ENCODE measurements at regions not wholly inside any gene's neighbourhood (a gene's known extent, or its start where the extent isn't known, plus 50 kb on each side); places are given as distances from the start of the nearest gene placed in this dataset.

DNA sequence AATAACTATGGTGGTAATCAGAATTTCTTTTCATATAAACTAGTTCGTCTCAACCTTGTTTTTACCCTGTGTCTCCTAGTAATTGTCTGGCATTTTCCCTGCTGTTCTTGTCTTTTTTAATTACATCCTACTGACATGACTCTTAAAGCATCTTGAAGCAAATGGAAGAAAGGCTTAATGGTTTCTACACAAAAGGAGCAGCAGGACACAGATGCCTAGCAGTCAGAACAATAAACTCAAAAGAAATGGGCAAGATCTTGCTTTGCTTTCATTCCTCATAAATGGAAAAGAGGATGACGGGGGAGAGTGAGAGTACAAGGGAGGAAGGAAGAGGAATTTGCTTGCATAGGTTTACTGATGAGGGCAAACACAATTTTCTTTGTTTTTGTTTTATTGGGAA, 293.2 kb upstream of the EMCN start:
- Mint-ChIP-seq H3K9me3 (no peaks in the 10 kb centered on the region), H3K27ac (no peak overlapping the region), H3K36me3 (no peaks in the 10 kb centered on the region), H3K4me3 (no peak overlapping the region), H3K27me3 (no peaks in the 10 kb centered on the region), H3K4me1 (no peaks in the 10 kb centered on the region)
- no peak for DNase-seq

- Mint-ChIP-seq H3K27me3 (no peaks in the 10 kb centered on the region), H3K36me3 (no peaks in the 10 kb centered on the region), H3K27ac (no peak overlapping the region), H3K4me1 (no peaks in the 10 kb centered on the region), H3K9me3 (no peaks in the 10 kb centered on the region), H3K4me3 (no peak overlapping the region)
- no peak for DNase-seq
These were observed 291.7 kb upstream of the EMCN start for GRCh38 chr4:100809506-100809905.

GRCh38 chr4:100806988-100807387, 289.2 kb upstream of the EMCN start:
- no peaks in the 10 kb centered on the region for H3K4me1 Mint-ChIP-seq
- no peaks in the 10 kb centered on the region for H3K36me3 Mint-ChIP-seq
- H3K27me3 Mint-ChIP-seq: peaks cover 3% of the 10 kb centered on the region
- H3K4me3 Mint-ChIP-seq: no peak overlapping the region
- no peaks in the 10 kb centered on the region for H3K9me3 Mint-ChIP-seq
- no peak overlapping the region for H3K27ac Mint-ChIP-seq
- no peak for DNase-seq

GRCh38 chr4:100805538-100805937, 287.7 kb upstream of the EMCN start:
- Mint-ChIP-seq H3K27ac (no peak overlapping the region), H3K36me3 (no peaks in the 10 kb centered on the region), H3K4me1 (no peaks in the 10 kb centered on the region)

DNA sequence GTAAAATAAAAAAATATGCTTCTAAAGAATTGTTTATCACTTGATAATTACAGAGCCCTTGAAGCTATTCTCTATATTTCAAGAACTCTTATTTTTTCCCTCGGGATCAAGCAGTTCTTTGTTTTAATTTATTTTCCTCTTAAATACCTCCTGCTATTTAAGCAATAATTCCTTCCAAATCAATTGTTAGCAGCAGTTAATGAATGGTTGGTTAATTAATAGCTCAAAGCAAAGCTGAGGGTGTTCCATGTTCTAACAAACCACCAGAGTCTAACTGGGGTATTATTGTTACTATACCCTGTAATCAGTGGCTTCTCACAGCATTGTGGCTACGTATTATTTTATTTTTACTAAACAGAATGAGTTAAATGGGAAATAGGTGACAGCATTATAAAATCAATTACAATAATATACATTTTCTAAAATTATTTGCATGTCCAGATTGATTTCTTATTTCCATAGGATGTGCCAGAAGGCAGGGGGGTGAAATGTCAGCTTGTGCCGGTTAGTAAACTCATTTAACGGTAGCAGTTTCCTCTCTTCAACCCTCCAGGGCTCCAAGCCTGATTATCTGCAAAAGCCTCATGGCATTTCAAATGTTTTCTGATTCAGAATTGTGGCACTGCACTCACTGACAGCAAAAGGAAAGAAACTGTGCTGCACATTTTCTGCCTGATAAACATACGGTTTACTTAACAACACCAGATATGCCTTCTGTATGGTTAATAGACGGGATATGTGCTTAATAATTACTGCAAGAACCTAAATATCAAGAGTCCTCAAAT, 286.9 kb upstream of the EMCN start:
- H3K27ac Mint-ChIP-seq: no peak overlapping the region
- no peak overlapping the region for H3K4me3 Mint-ChIP-seq
- DNase-seq: no peak
- H3K9me3 Mint-ChIP-seq: no peaks in the 10 kb centered on the region
- H3K36me3 Mint-ChIP-seq: no peaks in the 10 kb centered on the region
- H3K4me1 Mint-ChIP-seq: no peaks in the 10 kb centered on the region
- peaks cover 3% of the 10 kb centered on the region for H3K27me3 Mint-ChIP-seq

More at GRCh38 chr4:100805538-100805937, 287.7 kb upstream of the EMCN start:
- DNase-seq: no peak
- H3K9me3 Mint-ChIP-seq: no peaks in the 10 kb centered on the region
- H3K27me3 Mint-ChIP-seq: peaks cover 3% of the 10 kb centered on the region
- H3K4me3 Mint-ChIP-seq: no peak overlapping the region

GRCh38 chr4:100803751-100804150, 285.9 kb upstream of the EMCN start:
- Mint-ChIP-seq H3K4me3 (no peak overlapping the region), H3K27me3 (peaks cover 3% of the 10 kb centered on the region), H3K27ac (no peak overlapping the region), H3K9me3 (no peaks in the 10 kb centered on the region), H3K4me1 (no peaks in the 10 kb centered on the region), H3K36me3 (no peaks in the 10 kb centered on the region)
- no peak for DNase-seq

- H3K4me1 Mint-ChIP-seq: no peaks in the 10 kb centered on the region
- H3K36me3 Mint-ChIP-seq: no peaks in the 10 kb centered on the region
- DNase-seq: no peak
- H3K9me3 Mint-ChIP-seq: no peaks in the 10 kb centered on the region
- H3K27me3 Mint-ChIP-seq: peaks cover 3% of the 10 kb centered on the region
- H3K4me3 Mint-ChIP-seq: no peak overlapping the region
- no peak overlapping the region for H3K27ac Mint-ChIP-seq
These were observed 282.1 kb upstream of the EMCN start for GRCh38 chr4:100799761-100800539.

- no peak for DNase-seq
- H3K27ac Mint-ChIP-seq: no peak overlapping the region
- no peak overlapping the region for H3K4me3 Mint-ChIP-seq
- no peaks in the 10 kb centered on the region for H3K4me1 Mint-ChIP-seq
- H3K36me3 Mint-ChIP-seq: no peaks in the 10 kb centered on the region
- no peaks in the 10 kb centered on the region for H3K27me3 Mint-ChIP-seq
- no peaks in the 10 kb centered on the region for H3K9me3 Mint-ChIP-seq
These were observed 280.0 kb upstream of the EMCN start for GRCh38 chr4:100797791-100798190.

- Mint-ChIP-seq H3K4me1 (no peaks in the 10 kb centered on the region), H3K4me3 (no peak overlapping the region), H3K27me3 (no peaks in the 10 kb centered on the region), H3K9me3 (no peaks in the 10 kb centered on the region), H3K36me3 (no peaks in the 10 kb centered on the region), H3K27ac (no peak overlapping the region)
- DNase-seq: no peak
These were observed 279.5 kb upstream of the EMCN start for GRCh38 chr4:100797356-100797755.

GRCh38 chr4:100796332-100796731, 278.5 kb upstream of the EMCN start:
- Mint-ChIP-seq H3K4me3 (no peak overlapping the region), H3K9me3 (no peaks in the 10 kb centered on the region), H3K27ac (no peak overlapping the region), H3K36me3 (no peaks in the 10 kb centered on the region), H3K4me1 (no peaks in the 10 kb centered on the region), H3K27me3 (no peaks in the 10 kb centered on the region)
- DNase-seq: no peak

DNA sequence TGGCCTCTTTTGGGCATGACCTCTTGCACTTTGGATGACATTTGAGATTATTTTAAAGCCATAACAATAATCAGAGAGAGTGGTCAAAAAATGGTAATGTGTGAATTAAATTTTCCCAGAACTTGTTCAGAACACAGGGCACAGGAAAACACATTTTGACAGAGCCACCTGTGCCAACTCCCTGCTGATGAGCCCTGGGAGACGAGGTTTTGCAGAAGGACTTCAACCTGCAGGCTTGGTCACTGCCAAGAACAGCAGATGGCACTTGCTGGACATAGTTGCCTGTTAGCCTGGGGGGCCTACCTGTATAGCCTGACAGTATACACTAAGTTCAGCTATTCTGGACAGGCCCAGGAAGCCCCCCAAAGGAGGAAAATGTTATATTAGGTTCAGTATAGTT, 277.8 kb upstream of the EMCN start:
- no peaks in the 10 kb centered on the region for H3K9me3 Mint-ChIP-seq
- no peaks in the 10 kb centered on the region for H3K36me3 Mint-ChIP-seq
- H3K27me3 Mint-ChIP-seq: no peaks in the 10 kb centered on the region
- no peak overlapping the region for H3K27ac Mint-ChIP-seq
- no peak overlapping the region for H3K4me3 Mint-ChIP-seq
- no peaks in the 10 kb centered on the region for H3K4me1 Mint-ChIP-seq
- DNase-seq: no peak

DNA sequence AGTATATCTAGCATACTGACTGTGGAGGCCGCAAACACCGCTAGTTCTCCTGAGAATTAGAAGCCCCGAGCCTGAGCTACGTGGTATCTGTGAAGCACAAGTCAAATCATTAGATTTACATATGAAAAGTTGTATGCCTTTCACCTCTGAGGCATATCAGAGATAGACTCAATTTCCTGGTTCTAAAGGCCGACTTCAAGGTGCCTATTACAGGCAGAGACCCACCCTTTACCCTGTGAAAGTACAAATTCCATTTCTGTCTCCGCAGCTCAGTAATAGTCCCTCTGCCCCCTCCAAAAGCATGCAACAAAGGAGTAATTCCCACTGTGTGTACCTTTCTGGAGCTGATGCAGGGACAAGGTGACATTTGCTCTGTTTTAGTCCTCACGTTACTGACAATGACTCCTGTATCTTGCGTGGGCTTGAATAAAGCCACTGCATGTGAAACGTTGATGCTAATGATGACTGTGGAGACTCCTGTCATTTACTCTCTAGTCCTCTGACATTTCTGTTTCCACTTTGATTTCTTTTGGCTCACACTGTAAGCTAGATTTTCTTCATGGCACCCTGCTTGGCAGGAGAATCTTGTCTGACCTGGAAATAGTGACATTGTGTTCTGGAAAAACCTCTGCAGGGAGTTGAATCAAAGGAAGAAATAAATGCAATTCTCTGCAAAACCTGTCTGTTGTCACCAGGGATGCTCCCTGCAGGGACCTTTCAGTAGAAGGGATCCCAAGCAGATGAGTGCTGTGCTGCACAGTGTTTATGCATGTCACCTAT, 273.2 kb upstream of the EMCN start:
- H3K4me1 Mint-ChIP-seq: no peaks in the 10 kb centered on the region
- no peak for DNase-seq
- H3K4me3 Mint-ChIP-seq: no peak overlapping the region
- H3K9me3 Mint-ChIP-seq: no peaks in the 10 kb centered on the region
- H3K27me3 Mint-ChIP-seq: no peaks in the 10 kb centered on the region
- H3K36me3 Mint-ChIP-seq: no peaks in the 10 kb centered on the region
- H3K27ac Mint-ChIP-seq: no peak overlapping the region

DNA sequence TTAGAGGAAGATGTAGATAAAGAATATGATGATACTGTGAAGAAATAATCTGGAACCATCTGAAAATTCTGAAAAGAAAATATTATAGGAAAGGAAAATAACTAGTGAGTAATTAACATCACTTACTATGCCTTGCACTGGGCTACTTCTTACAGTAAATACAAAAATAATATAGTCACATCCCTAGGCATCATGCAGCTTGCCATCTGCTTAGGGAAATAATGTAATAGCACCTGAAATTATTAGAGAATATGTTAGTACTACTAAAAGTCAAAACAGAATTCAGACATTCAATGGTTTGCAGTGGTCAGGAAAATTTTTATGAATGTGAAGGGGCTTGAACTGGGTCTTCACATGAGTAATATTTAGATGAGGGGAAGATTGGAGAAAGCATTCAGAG, 272.2 kb upstream of the EMCN start:
- no peak for DNase-seq
- H3K4me1 Mint-ChIP-seq: no peaks in the 10 kb centered on the region

GRCh38 chr4:100786481-100786880, 268.7 kb upstream of the EMCN start:
- no peaks in the 10 kb centered on the region for H3K4me1 Mint-ChIP-seq
- no peaks in the 10 kb centered on the region for H3K9me3 Mint-ChIP-seq
- no peak overlapping the region for H3K27ac Mint-ChIP-seq
- H3K27me3 Mint-ChIP-seq: no peaks in the 10 kb centered on the region
- no peak overlapping the region for H3K4me3 Mint-ChIP-seq
- no peak for DNase-seq
- H3K36me3 Mint-ChIP-seq: no peaks in the 10 kb centered on the region

More for the DNA sequence above, 272.2 kb upstream of the EMCN start:
- no peaks in the 10 kb centered on the region for H3K36me3 Mint-ChIP-seq
- no peak overlapping the region for H3K27ac Mint-ChIP-seq
- H3K9me3 Mint-ChIP-seq: no peaks in the 10 kb centered on the region
- no peaks in the 10 kb centered on the region for H3K27me3 Mint-ChIP-seq
- no peak overlapping the region for H3K4me3 Mint-ChIP-seq

DNA sequence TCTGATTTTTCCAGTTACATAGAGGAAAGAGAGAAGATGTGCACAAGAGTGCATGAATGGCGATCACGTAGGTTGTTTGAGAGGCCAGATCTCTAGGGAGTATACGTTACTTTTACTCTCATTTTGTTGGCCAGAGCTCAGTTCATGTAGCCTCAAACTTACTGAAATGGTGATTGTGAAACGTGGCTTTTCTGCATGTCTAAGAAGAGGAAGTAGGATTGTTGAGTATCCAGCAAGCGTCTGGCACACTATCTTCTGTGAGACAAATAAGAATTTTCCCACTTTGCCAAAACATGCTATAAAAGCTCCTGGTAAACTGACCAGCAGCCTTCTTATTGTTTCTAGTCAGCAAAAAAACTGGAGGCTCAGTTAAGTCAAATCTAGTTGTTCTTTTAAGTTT, 264.5 kb upstream of the EMCN start:
- Mint-ChIP-seq H3K27ac (no peak overlapping the region), H3K4me1 (no peaks in the 10 kb centered on the region), H3K9me3 (no peaks in the 10 kb centered on the region), H3K27me3 (no peaks in the 10 kb centered on the region), H3K36me3 (no peaks in the 10 kb centered on the region), H3K4me3 (no peak overlapping the region)
- no peak for DNase-seq
